ENCODE measurements at regions not wholly inside any gene's neighbourhood (a gene's known extent, or its start where the extent isn't known, plus 50 kb on each side); places are given as distances from the start of the nearest gene placed in this dataset.

- no peaks in the 10 kb centered on the region for H3K27me3 ChIP-seq (ENCODE audit: control insufficient read depth, insufficient read depth, low read length)
- H3K36me3 ChIP-seq (ENCODE audit: control insufficient read depth, insufficient read depth, low read length), result no peaks in the 10 kb centered on the region
- TF ChIP-seq CTCF (IDR thresholded peaks at IDR 0.05; ENCODE audit: insufficient read depth, low read length, poor library complexity, severe bottlenecking), result no peak
- H3K4me3 ChIP-seq (ENCODE audit: low read depth, low read length), result no peak overlapping the region
- DNase-seq (ENCODE audit: low read depth), result no peak
Observed at GRCh38 chr4:35867057-35867456, 377.3 kb downstream of the ARAP2 start.

DNA sequence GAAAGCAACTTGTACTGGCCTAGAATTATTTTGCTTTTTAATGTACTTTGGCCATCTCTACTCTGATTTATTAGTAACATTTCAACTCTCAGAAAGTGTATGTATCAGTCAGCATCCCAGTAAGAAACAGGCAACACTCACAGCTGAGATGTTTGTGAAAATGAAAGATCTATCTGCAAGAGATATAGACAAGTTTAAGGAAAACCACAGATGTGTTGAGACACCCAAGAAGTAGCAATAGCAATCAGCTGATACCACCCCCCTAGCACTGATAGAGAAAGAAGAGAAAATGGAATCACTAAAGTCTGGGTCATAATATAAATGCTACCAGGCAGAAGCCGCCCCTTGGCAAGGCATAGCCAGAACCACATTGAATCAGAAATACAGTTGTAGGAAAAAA is 372.0 kb downstream of the ARAP2 start:
- TF ChIP-seq CTCF (IDR thresholded peaks at IDR 0.05; ENCODE audit: insufficient read depth, low read length, poor library complexity, severe bottlenecking), result no peak
- no peak for DNase-seq (ENCODE audit: low read depth)
- Histone ChIP-seq H3K36me3 (ENCODE audit: control insufficient read depth, insufficient read depth, low read length) (no peaks in the 10 kb centered on the region), H3K4me3 (ENCODE audit: low read depth, low read length) (no peak overlapping the region), H3K27me3 (ENCODE audit: control insufficient read depth, insufficient read depth, low read length) (no peaks in the 10 kb centered on the region)

DNA sequence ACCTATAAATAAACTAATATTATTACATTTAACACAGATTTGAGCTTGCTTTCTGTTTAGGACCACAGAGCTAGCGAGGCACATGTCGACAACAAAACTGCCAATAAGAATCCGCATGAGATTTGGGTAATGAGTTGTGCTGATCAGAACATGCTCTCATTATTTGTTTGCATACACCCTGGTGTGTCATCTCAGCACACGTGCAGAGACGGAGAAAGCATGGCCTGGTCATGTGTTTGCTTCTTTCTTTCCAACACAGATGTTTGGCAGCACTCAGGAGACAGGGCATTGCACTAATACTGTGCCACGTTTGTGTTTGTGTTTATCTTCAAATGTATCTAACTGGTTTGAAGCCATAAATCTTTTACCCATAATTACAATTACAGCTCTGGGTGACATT is 364.8 kb downstream of the ARAP2 start:
- no peak for TF ChIP-seq CTCF (IDR thresholded peaks at IDR 0.05; ENCODE audit: insufficient read depth, low read length, poor library complexity, severe bottlenecking)
- H3K27me3 ChIP-seq (ENCODE audit: control insufficient read depth, insufficient read depth, low read length), result no peaks in the 10 kb centered on the region
- H3K4me3 ChIP-seq (ENCODE audit: low read depth, low read length), result no peak overlapping the region
- no peaks in the 10 kb centered on the region for H3K36me3 ChIP-seq (ENCODE audit: control insufficient read depth, insufficient read depth, low read length)
- no peak for DNase-seq (ENCODE audit: low read depth)

GRCh38 chr4:35883108-35883507 is 361.2 kb downstream of the ARAP2 start:
- H3K27me3 ChIP-seq (ENCODE audit: control insufficient read depth, insufficient read depth, low read length), result no peaks in the 10 kb centered on the region
- H3K4me3 ChIP-seq (ENCODE audit: low read depth, low read length), result no peak overlapping the region
- no peaks in the 10 kb centered on the region for H3K36me3 ChIP-seq (ENCODE audit: control insufficient read depth, insufficient read depth, low read length)
- DNase-seq (ENCODE audit: low read depth), result no peak
- TF ChIP-seq CTCF (IDR thresholded peaks at IDR 0.05; ENCODE audit: insufficient read depth, low read length, poor library complexity, severe bottlenecking), result no peak

- TF ChIP-seq CTCF (IDR thresholded peaks at IDR 0.05; ENCODE audit: insufficient read depth, low read length, poor library complexity, severe bottlenecking), result no peak
- no peak for DNase-seq (ENCODE audit: low read depth)
- no peaks in the 10 kb centered on the region for H3K27me3 ChIP-seq (ENCODE audit: control insufficient read depth, insufficient read depth, low read length)
Observed at GRCh38 chr4:35884714-35885480, 359.4 kb downstream of the ARAP2 start.

DNA sequence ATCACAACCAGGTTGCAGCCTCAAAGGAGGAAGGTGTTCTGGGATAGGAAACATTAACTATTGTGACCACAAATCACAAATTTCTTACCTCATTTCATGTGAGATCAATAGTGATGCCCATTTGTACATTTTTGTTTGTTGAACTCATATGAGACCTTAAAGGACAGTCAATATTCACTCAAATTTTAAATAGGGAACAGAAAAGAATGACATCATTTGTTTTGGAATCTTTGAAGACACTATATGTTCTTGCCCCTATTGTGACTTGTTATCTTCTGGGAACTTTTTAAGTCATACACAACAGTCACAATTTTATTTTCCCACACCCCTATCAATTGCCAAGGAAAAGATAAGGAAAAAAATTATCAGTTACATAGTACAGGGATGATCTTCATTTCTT is 346.5 kb downstream of the ARAP2 start:
- Histone ChIP-seq H3K4me3 (ENCODE audit: low read depth, low read length) (no peak overlapping the region), H3K27me3 (ENCODE audit: control insufficient read depth, insufficient read depth, low read length) (no peaks in the 10 kb centered on the region), H3K36me3 (ENCODE audit: control insufficient read depth, insufficient read depth, low read length) (no peaks in the 10 kb centered on the region)
- no peak for TF ChIP-seq CTCF (IDR thresholded peaks at IDR 0.05; ENCODE audit: insufficient read depth, low read length, poor library complexity, severe bottlenecking)
- no peak for DNase-seq (ENCODE audit: low read depth)

More at GRCh38 chr4:35884714-35885480, 359.4 kb downstream of the ARAP2 start:
- Histone ChIP-seq H3K4me3 (ENCODE audit: low read depth, low read length) (no peak overlapping the region), H3K36me3 (ENCODE audit: control insufficient read depth, insufficient read depth, low read length) (no peaks in the 10 kb centered on the region)

Measured in kidney epithelial cell (primary cell).